ENCODE measurements at regions not wholly inside any gene's neighbourhood (a gene's known extent, or its start where the extent isn't known, plus 50 kb on each side); places are given as distances from the start of the nearest gene placed in this dataset.
"Not testable (repeated sequence)": the region's sequence is repeated elsewhere in the genome, so short reads cannot be mapped to it uniquely, and the experiment has no call there.

DNA sequence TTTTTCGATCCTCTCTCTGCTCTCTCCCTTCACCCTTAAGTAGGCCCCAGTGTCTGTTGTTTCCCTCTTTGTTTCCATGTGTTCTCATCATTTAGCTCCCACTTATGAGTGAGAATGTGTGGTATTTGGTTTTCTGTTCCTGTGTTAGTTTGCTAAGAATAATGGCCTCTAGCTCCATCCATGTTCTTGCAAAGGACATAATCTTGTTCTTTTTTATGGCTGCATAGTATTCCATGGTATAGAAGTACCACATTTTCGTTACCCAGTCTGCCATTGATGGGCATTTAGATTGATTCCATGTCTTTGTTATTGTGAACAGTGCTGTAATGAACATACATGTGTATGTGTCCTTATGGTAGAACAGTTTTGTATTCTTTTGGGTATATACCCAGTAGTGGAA, 91.5 kb downstream of the TANC2 start:
- TF ChIP-seq POLR2A, CTCF, POLR2AphosphoS5, EP300 (IDR thresholded peaks at IDR 0.05): not testable (repeated sequence)
